SK-N-SH (cell line): ENCODE measurements at regions not wholly inside any gene's neighbourhood (a gene's known extent, or its start where the extent isn't known, plus 50 kb on each side); places are given as distances from the start of the nearest gene placed in this dataset.

Experiments
- CTCF ChIA-PET: fragments of 300-600, 350-600 bp; formaldehyde crosslinking; extraction: SDS; loops from one replicate; lab custom pipeline; 2021; lab: Yijun Ruan, JAX
- POLR2A ChIA-PET: fragments of 350-600 bp; sonication (Branson Sonifier 250); formaldehyde crosslinking; extraction: SDS; loops from one replicate; lab custom pipeline; 2020; ENCODE audit warnings: antibody characterized with exemption, inconsistent platforms; lab: Yijun Ruan, JAX
- DNase-seq: peaks from one replicate; pipeline ENCODE4 v3.0.0; 2012
- H2AFZ ChIP-seq: fragments of 200-600 bp; sonication (generic); 2 replicates; pipeline ENCODE4 v1.8.1; 2016; ENCODE audit warnings: antibody characterized with exemption, mild to moderate bottlenecking, low read depth
- H3F3A ChIP-seq: fragments of 200-600 bp; sonication (generic); replicated peaks from 2 replicates; pipeline ENCODE3; 2016; ENCODE audit warnings: antibody characterized with exemption, mild to moderate bottlenecking; ENCODE audit not compliant: insufficient read depth
- H3K27ac ChIP-seq, 2 experiments: fragments of 200-500 bp in 1 of 2; fragments of 200-600 bp in 1 of 2; sonication (Bioruptor generic) in 1 of 2; sonication (generic), shearing (Covaris generic) in 1 of 2; 2 replicates each; pipeline versions ENCODE4 v1.5.1 to v1.6.1; 2014 to 2016; ENCODE audit warnings: low read depth in 2 of 2, inconsistent platforms in 1 of 2, low read length in 1 of 2, mild to moderate bottlenecking in 1 of 2, mixed read lengths in 1 of 2
- H3K27me3 ChIP-seq: fragments of 200-600 bp; sonication (generic), shearing (Covaris generic); 2 replicates; pipeline ENCODE4 v1.6.1; 2016; ENCODE audit warnings: mixed run types; ENCODE audit not compliant: insufficient read depth
- H3K36me3 ChIP-seq, 2 experiments: fragments of 200-500 bp in 1 of 2; fragments of 200-600 bp in 1 of 2; sonication (Bioruptor generic) in 1 of 2; sonication (generic) in 1 of 2; replicated peaks in 1 of 2; 2 replicates each; pipeline versions ENCODE3 to v1.5.1; 2014 to 2016; ENCODE audit warnings: low read length in 1 of 2, mild to moderate bottlenecking in 1 of 2; ENCODE audit not compliant: insufficient read depth in 2 of 2, control insufficient read depth in 1 of 2
- H3K4me1 ChIP-seq, 2 experiments: fragments of 200-500 bp in 1 of 2; fragments of 200-600 bp in 1 of 2; sonication (Bioruptor generic) in 1 of 2; sonication (generic), shearing (Covaris generic) in 1 of 2; 2 replicates each; pipeline versions ENCODE4 v1.5.1 to v1.6.1; 2014 to 2016; ENCODE audit warnings: low read depth in 1 of 2, low read length in 1 of 2, mixed run types in 1 of 2; ENCODE audit not compliant: insufficient read depth in 2 of 2, control insufficient read depth in 1 of 2
- H3K4me2 ChIP-seq: fragments of 200-600 bp; sonication (generic), shearing (Covaris generic); 2 replicates; pipeline ENCODE4 v1.6.1; 2017; ENCODE audit warnings: mixed run types
- H3K4me3 ChIP-seq, 2 experiments: fragments of 200-500 bp in 1 of 2; fragments of 200-600 bp in 1 of 2; sonication (Bioruptor generic) in 1 of 2; sonication (generic), shearing (Covaris generic) in 1 of 2; 2 replicates each; pipeline versions ENCODE4 v1.5.1 to v1.8.1; 2014 to 2016; ENCODE audit warnings: low read depth in 2 of 2, inconsistent platforms in 1 of 2, low read length in 1 of 2, mild to moderate bottlenecking in 1 of 2, mixed read lengths in 1 of 2, moderate library complexity in 1 of 2
- H3K79me2 ChIP-seq: fragments of 200-600 bp; sonication (generic); 2 replicates; pipeline ENCODE4 v1.8.1; 2017; ENCODE audit warnings: mild to moderate bottlenecking; ENCODE audit not compliant: insufficient read depth
- H3K9ac ChIP-seq: fragments of 200-600 bp; sonication (generic); 2 replicates; pipeline ENCODE4 v1.6.1; 2017; ENCODE audit warnings: mixed run types
- H3K9me2 ChIP-seq: fragments of 200-600 bp; sonication (generic); 2 replicates; pipeline ENCODE4 v1.6.1; 2017; ENCODE audit warnings: mixed run types
- H3K9me3 ChIP-seq: fragments of 200-600 bp; sonication (generic); 2 replicates; pipeline ENCODE4 v1.6.1; 2017; ENCODE audit warnings: mixed run types, mild to moderate bottlenecking, moderate library complexity
- H4K20me1 ChIP-seq: fragments of 200-600 bp; sonication (generic); 2 replicates; pipeline ENCODE4 v1.6.1; 2017; ENCODE audit warnings: mild to moderate bottlenecking, mixed run types; ENCODE audit not compliant: insufficient read depth
- CTCF ChIP-seq: fragments of 200-600 bp; sonication (generic); IDR thresholded peaks from 2 replicates; pipeline ENCODE4 v1.6.1; 2017; ENCODE audit warnings: antibody characterized with exemption, mild to moderate bottlenecking, moderate library complexity
- ELF1 ChIP-seq: IDR thresholded peaks from 2 replicates; pipeline ENCODE4 v1.4.0; 2012
- GABPA ChIP-seq: IDR thresholded peaks from 2 replicates; pipeline ENCODE4 v1.4.0; 2012; ENCODE audit warnings: low read depth, mild to moderate bottlenecking
- NFIC ChIP-seq: IDR thresholded peaks from 2 replicates; pipeline ENCODE4 v1.4.0; 2012; ENCODE audit warnings: borderline replicate concordance
- NRF1 ChIP-seq: IDR thresholded peaks from 2 replicates; pipeline ENCODE4 v1.6.1; 2012; ENCODE audit warnings: low read depth, mild to moderate bottlenecking, low read length
- RCOR1 ChIP-seq: fragments of 150-350 bp; IDR thresholded peaks from 2 replicates; pipeline ENCODE4 v1.6.1; 2017; ENCODE audit warnings: antibody characterized with exemption, low read length
- REST ChIP-seq: IDR thresholded peaks from 2 replicates; pipeline ENCODE4 v1.6.1; 2012; ENCODE audit warnings: mild to moderate bottlenecking, low read depth, low read length, moderate library complexity
- RFX5 ChIP-seq: IDR thresholded peaks from 2 replicates; pipeline ENCODE4 v1.6.1; 2012; ENCODE audit warnings: mild to moderate bottlenecking, improper control_type of control experiment, low read length
- TCF12 ChIP-seq: IDR thresholded peaks from 2 replicates; pipeline ENCODE4 v1.4.0; 2012
- YY1 ChIP-seq: IDR thresholded peaks from 2 replicates; pipeline ENCODE4 v1.4.0; 2012; ENCODE audit warnings: low read depth, mild to moderate bottlenecking
- WGBS: methylation state at CpG from one replicate; pipeline ENCODE4 v1.1.6; 2017; ENCODE audit warnings: low lambda C conversion rate; 5-methylcytosine and 5-hydroxymethylcytosine counted together

GRCh38 chr5:118646917-118647316, 341.4 kb downstream of the DTWD2 start:
- H3K36me3 ChIP-seq, result no peaks in the 10 kb centered on the region
- 18% methylated on average over 6 of the region's 6 CpGs for WGBS
- CTCF ChIA-PET, result no interaction called here

More at GRCh38 chr5:118646917-118647316, 341.4 kb downstream of the DTWD2 start:
- TF ChIP-seq REST (no peak), RFX5 (no peak), YY1 (no peak), NRF1 (no peak), GABPA (no peak), CTCF (no peak), ELF1 (no peak), RCOR1 (no peak), NFIC (no peak), TCF12 (no peak)
- Histone ChIP-seq H3K4me1 (no peaks in the 10 kb centered on the region), H3K4me3 (no peak overlapping the region), H2AFZ (no peak overlapping the region), H3K27me3 (no peaks in the 10 kb centered on the region), H3K9me3 (no peaks in the 10 kb centered on the region), H3K79me2 (no peaks in the 10 kb centered on the region), H3K9ac (no peak overlapping the region), H3F3A (no peaks in the 10 kb centered on the region), H4K20me1 (no peaks in the 10 kb centered on the region), H3K9me2 (no peaks in the 10 kb centered on the region), H3K27ac (no peak overlapping the region), H3K4me2 (no peak overlapping the region)
- POLR2A ChIA-PET, result no interaction called here
- no peak for DNase-seq
